Nephron (organoid): ENCODE measurements at regions not wholly inside any gene's neighbourhood (a gene's known extent, or its start where the extent isn't known, plus 50 kb on each side); places are given as distances from the start of the nearest gene placed in this dataset.

Experiments used
- H3K27ac Mint-ChIP-seq, 3 experiments: 2 replicates each; pipeline ENCODE4 v1.8.0; 2020; ENCODE audit warnings: mixed read lengths in 3 of 3, mild to moderate bottlenecking in 2 of 3, moderate library complexity in 1 of 3
- H3K27me3 Mint-ChIP-seq: 2 replicates; pipeline ENCODE4 v1.8.0; 2021; ENCODE audit warnings: low read depth, mild to moderate bottlenecking, moderate library complexity, mixed read lengths
- H3K36me3 Mint-ChIP-seq: 2 replicates; pipeline ENCODE4 v1.8.0; 2020; ENCODE audit warnings: low read depth, mixed read lengths
- H3K4me1 Mint-ChIP-seq: 2 replicates; pipeline ENCODE4 v1.8.0; 2020; ENCODE audit warnings: mixed read lengths
- H3K4me3 Mint-ChIP-seq, 3 experiments: 2 replicates each; pipeline ENCODE4 v1.8.0; 2020; ENCODE audit warnings: mild to moderate bottlenecking in 3 of 3, mixed read lengths in 3 of 3, moderate library complexity in 2 of 3
- H3K9me3 Mint-ChIP-seq: 2 replicates; pipeline ENCODE4 v1.8.0; 2020; ENCODE audit warnings: mixed read lengths
- TF ChIP-seq, protein P1 (sequence below), 3 experiments: fragments of 200-600 bp; sonication (generic); IDR thresholded peaks; one replicate each; pipeline ENCODE4 v1.5.0; 2021; ENCODE audit warnings: antibody characterized with exemption in 3 of 3; ENCODE audit not compliant: unreplicated experiment in 3 of 3

- H3K27ac Mint-ChIP-seq = no peak overlapping the region
- TF ChIP-seq, protein P1, sequence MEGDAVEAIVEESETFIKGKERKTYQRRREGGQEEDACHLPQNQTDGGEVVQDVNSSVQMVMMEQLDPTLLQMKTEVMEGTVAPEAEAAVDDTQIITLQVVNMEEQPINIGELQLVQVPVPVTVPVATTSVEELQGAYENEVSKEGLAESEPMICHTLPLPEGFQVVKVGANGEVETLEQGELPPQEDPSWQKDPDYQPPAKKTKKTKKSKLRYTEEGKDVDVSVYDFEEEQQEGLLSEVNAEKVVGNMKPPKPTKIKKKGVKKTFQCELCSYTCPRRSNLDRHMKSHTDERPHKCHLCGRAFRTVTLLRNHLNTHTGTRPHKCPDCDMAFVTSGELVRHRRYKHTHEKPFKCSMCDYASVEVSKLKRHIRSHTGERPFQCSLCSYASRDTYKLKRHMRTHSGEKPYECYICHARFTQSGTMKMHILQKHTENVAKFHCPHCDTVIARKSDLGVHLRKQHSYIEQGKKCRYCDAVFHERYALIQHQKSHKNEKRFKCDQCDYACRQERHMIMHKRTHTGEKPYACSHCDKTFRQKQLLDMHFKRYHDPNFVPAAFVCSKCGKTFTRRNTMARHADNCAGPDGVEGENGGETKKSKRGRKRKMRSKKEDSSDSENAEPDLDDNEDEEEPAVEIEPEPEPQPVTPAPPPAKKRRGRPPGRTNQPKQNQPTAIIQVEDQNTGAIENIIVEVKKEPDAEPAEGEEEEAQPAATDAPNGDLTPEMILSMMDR (IDR thresholded peaks at IDR 0.05; ENCODE audit: unreplicated experiment in 3 of 3) = no peak
- no peaks in the 10 kb centered on the region for H3K36me3 Mint-ChIP-seq
- H3K4me3 Mint-ChIP-seq = no peak overlapping the region
- H3K9me3 Mint-ChIP-seq = peaks cover 2% of the 10 kb centered on the region
- H3K27me3 Mint-ChIP-seq = no peaks in the 10 kb centered on the region
- H3K4me1 Mint-ChIP-seq = no peaks in the 10 kb centered on the region
Observed at GRCh38 chr10:56662765-56663447, 301.8 kb upstream of the ZWINT start.

DNA sequence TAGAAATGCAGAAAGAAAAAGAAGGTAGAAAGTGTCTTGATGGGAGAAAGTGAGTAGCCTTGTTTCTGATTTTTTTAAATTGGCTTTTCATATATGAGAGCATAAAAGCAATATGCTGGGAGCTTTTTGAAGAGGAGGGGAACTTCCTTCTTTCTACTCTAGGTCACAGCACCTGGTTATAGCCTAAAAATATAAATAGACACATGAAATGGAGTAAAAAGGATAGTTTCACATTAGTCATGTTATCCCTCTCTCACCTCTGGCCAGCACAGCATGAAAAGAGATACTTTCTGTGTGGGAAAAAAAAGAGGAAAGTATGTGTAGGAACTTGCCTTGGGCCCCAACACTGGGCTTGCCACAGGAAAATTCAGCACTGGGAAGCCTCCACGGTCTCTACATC, 292.2 kb upstream of the ZWINT start:
- Mint-ChIP-seq H3K4me1 (peaks cover 4% of the 10 kb centered on the region), H3K27me3 (no peaks in the 10 kb centered on the region), H3K9me3 (peaks cover 12% of the 10 kb centered on the region), H3K27ac (no peak overlapping the region), H3K4me3 (no peak overlapping the region), H3K36me3 (no peaks in the 10 kb centered on the region)
- TF ChIP-seq, protein P1 (IDR thresholded peaks at IDR 0.05; ENCODE audit: unreplicated experiment in 3 of 3) = no peak

DNA sequence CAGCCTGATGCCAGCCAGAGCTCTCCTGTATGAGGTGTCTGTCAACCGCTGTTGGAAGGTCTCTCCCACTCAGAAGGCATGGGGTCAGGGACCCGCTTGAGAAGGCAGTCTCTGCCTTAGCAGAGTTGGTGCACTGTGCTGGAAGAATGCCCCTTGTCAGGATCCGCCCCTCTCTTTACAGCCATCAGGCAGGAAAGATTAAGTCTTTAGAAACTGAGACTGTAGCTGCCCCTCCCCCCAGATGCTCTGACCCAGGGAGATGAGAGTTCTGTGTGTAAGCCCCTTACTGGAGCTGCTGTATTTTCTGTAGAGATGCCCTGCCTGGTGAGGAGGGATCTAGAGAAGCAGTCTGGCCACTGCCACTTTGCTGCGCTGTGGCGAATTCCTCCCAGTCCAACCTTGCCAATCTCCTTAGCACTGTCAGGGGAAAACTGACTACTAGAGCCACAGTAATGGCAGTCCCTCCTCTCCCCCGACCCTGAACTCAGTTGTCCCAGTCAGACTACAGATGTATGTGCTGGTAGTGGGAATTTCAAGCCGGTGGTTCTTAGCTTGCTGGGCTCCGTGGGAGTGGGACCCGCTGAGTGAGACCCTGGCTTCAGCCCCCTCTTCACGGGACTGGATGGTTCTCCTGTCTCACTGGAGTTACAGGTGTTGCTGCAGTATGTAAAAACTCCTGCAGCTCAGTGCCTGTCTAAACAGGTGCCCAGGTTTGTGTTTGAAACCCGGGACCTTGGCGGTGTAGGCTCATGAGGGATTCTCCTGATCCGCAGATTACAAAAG, 285.5 kb upstream of the ZWINT start:
- Mint-ChIP-seq H3K4me3 (no peak overlapping the region), H3K4me1 (peaks cover 4% of the 10 kb centered on the region), H3K9me3 (peaks cover under 1% of the 10 kb centered on the region), H3K27ac (no peak overlapping the region), H3K27me3 (no peaks in the 10 kb centered on the region), H3K36me3 (no peaks in the 10 kb centered on the region)
- TF ChIP-seq, protein P1 (IDR thresholded peaks at IDR 0.05; ENCODE audit: unreplicated experiment in 3 of 3) = no peak

GRCh38 chr10:56633876-56634452, 272.9 kb upstream of the ZWINT start:
- Mint-ChIP-seq H3K36me3 (no peaks in the 10 kb centered on the region), H3K9me3 (peaks cover 14% of the 10 kb centered on the region), H3K4me1 (no peaks in the 10 kb centered on the region), H3K27me3 (no peaks in the 10 kb centered on the region), H3K27ac (no peak overlapping the region), H3K4me3 (no peak overlapping the region)
- TF ChIP-seq, protein P1 (IDR thresholded peaks at IDR 0.05; ENCODE audit: unreplicated experiment in 3 of 3) = no peak

GRCh38 chr10:56632537-56632936, 271.5 kb upstream of the ZWINT start:
- Mint-ChIP-seq H3K27me3 (no peaks in the 10 kb centered on the region), H3K27ac (no peak overlapping the region)
- TF ChIP-seq, protein P1 (IDR thresholded peaks at IDR 0.05; ENCODE audit: unreplicated experiment in 3 of 3) = no peak

More at GRCh38 chr10:56632537-56632936, 271.5 kb upstream of the ZWINT start:
- Mint-ChIP-seq H3K36me3 (no peaks in the 10 kb centered on the region), H3K9me3 (peaks cover 6% of the 10 kb centered on the region), H3K4me1 (no peaks in the 10 kb centered on the region), H3K4me3 (no peak overlapping the region)
